ENCODE measurements at regions not wholly inside any gene's neighbourhood (a gene's known extent, or its start where the extent isn't known, plus 50 kb on each side); places are given as distances from the start of the nearest gene placed in this dataset.
"Not testable (repeated sequence)": the region's sequence is repeated elsewhere in the genome, so short reads cannot be mapped to it uniquely, and the experiment has no call there.

- CTCF ChIA-PET; POLR2A ChIA-PET; H3K36me3 ChIP-seq (ENCODE audit: control insufficient read depth, insufficient read depth, low read length); H3K4me3 ChIP-seq (ENCODE audit: low read depth, low read length); H3K27me3 ChIP-seq (ENCODE audit: control insufficient read depth, insufficient read depth, low read length); DNase-seq (ENCODE audit: low read depth): not testable (repeated sequence)
These were observed 134.3 kb downstream of the TNFRSF13B start for GRCh38 chr17:16837468-16838266.

- POLR2A ChIA-PET; H3K27me3 ChIP-seq (ENCODE audit: control insufficient read depth, insufficient read depth, low read length); DNase-seq (ENCODE audit: low read depth): not testable (repeated sequence)
These were observed 135.5 kb downstream of the TNFRSF13B start for GRCh38 chr17:16836315-16836915.

GRCh38 chr17:16833517-16833916, 138.4 kb downstream of the TNFRSF13B start:
- POLR2A ChIA-PET; H3K27me3 ChIP-seq (ENCODE audit: control insufficient read depth, insufficient read depth, low read length); CTCF ChIA-PET; H3K36me3 ChIP-seq (ENCODE audit: control insufficient read depth, insufficient read depth, low read length); H3K4me3 ChIP-seq (ENCODE audit: low read depth, low read length); DNase-seq (ENCODE audit: low read depth): not testable (repeated sequence)

More at GRCh38 chr17:16836315-16836915, 135.5 kb downstream of the TNFRSF13B start:
- H3K4me3 ChIP-seq (ENCODE audit: low read depth, low read length); CTCF ChIA-PET; H3K36me3 ChIP-seq (ENCODE audit: control insufficient read depth, insufficient read depth, low read length): not testable (repeated sequence)

GRCh38 chr17:16832853-16833252, 139.1 kb downstream of the TNFRSF13B start:
- DNase-seq (ENCODE audit: low read depth); H3K27me3 ChIP-seq (ENCODE audit: control insufficient read depth, insufficient read depth, low read length); CTCF ChIA-PET; POLR2A ChIA-PET; H3K36me3 ChIP-seq (ENCODE audit: control insufficient read depth, insufficient read depth, low read length); H3K4me3 ChIP-seq (ENCODE audit: low read depth, low read length): not testable (repeated sequence)

DNA sequence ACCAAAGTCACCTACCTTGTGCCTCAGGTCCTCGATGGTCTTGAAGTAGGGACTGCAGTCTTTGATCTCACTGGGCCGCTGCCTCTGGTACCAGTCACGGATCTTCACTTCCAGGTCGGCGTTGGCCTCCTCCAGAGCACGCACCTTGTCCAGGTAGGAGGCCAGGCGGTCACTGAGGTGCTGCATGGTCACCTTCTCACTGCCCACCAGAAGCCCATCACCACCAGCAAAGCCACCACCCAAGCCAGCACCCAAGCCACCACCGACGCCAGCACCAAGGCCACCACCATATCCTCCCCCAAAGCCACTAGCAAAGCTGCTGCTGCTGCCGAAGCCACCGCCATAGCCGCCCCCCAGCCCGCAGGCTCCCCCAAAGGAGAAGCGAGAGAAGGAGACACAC, 139.7 kb downstream of the TNFRSF13B start:
- H3K27me3 ChIP-seq (ENCODE audit: control insufficient read depth, insufficient read depth, low read length); CTCF ChIA-PET; H3K36me3 ChIP-seq (ENCODE audit: control insufficient read depth, insufficient read depth, low read length); DNase-seq (ENCODE audit: low read depth); H3K4me3 ChIP-seq (ENCODE audit: low read depth, low read length); POLR2A ChIA-PET: not testable (repeated sequence)

DNA sequence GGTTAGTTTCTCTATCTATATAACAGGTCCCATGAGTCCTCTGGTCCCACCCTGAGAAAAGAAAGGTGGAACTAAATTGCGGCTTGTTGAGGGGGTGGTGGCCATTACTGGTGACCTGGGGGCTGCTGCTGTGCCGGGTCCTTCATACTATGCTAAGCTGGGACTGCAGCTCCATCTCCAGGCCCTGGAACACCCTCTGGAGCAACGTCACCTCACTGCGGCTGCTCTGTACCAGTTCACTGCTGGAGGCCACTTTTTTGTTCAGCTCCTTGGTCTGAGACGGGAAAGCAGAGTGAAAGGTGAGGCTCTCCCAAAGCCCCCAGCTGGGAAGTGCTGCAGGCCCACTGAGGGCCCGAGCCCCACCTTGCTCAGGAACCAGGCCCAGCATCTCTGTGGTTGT, 140.7 kb downstream of the CCDC144A start:
- DNase-seq (ENCODE audit: low read depth); CTCF ChIA-PET; POLR2A ChIA-PET; H3K36me3 ChIP-seq (ENCODE audit: control insufficient read depth, insufficient read depth, low read length); H3K27me3 ChIP-seq (ENCODE audit: control insufficient read depth, insufficient read depth, low read length); H3K4me3 ChIP-seq (ENCODE audit: low read depth, low read length): not testable (repeated sequence)

DNA sequence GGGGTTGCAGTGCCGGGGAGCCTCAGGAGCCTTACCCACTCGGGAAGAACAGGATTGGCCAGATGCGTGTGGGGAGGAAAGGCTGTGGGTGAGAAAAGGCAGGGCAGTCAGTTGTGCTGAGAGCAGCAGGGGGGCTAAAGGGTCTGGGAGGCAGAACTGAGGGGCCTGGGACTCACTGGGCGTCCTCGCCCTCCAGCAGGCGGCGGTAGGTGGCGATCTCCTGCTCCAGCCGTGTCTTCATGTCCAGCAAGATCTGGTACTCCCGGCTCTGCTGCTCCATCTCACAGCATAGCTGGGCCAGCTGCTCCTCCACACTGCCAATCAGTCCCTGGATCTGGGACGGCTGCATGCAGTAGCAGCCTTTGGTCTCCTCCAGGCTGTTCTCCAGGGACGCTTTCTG, 140.2 kb downstream of the CCDC144A start:
- H3K36me3 ChIP-seq (ENCODE audit: control insufficient read depth, insufficient read depth, low read length); DNase-seq (ENCODE audit: low read depth); CTCF ChIA-PET; H3K4me3 ChIP-seq (ENCODE audit: low read depth, low read length); POLR2A ChIA-PET; H3K27me3 ChIP-seq (ENCODE audit: control insufficient read depth, insufficient read depth, low read length): not testable (repeated sequence)
